Trophoblast cell (in vitro differentiated cells and primary cell): ENCODE measurements at regions not wholly inside any gene's neighbourhood (a gene's known extent, or its start where the extent isn't known, plus 50 kb on each side); places are given as distances from the start of the nearest gene placed in this dataset.

Experiments used
- DNase-seq, 2 donors: peaks; one replicate each; pipeline ENCODE4 v3.0.0-alpha.2; 2016
- H2AFZ ChIP-seq: 2 replicates; pipeline ENCODE4 v1.6.1; 2013; ENCODE audit warnings: low read length, moderate library complexity, mild to moderate bottlenecking; ENCODE audit not compliant: insufficient read depth, poor library complexity
- H2AK5ac ChIP-seq: 2 replicates; pipeline ENCODE4 v1.6.1; 2013; ENCODE audit warnings: mild to moderate bottlenecking, low read length
- H2BK120ac ChIP-seq: 2 replicates; pipeline ENCODE4 v1.6.1; 2013; ENCODE audit warnings: low read length, mild to moderate bottlenecking, moderate library complexity; ENCODE audit not compliant: insufficient read depth, poor library complexity
- H2BK12ac ChIP-seq: 2 replicates; pipeline ENCODE4 v1.6.1; 2013; ENCODE audit warnings: mild to moderate bottlenecking, low read length, moderate library complexity
- H2BK5ac ChIP-seq: 2 replicates; pipeline ENCODE4 v1.6.1; 2013; ENCODE audit warnings: low read length, low read depth, moderate library complexity, mild to moderate bottlenecking; ENCODE audit not compliant: poor library complexity
- H3K14ac ChIP-seq: 2 replicates; pipeline ENCODE4 v1.6.1; 2013; ENCODE audit warnings: mild to moderate bottlenecking, low read length
- H3K18ac ChIP-seq: 2 replicates; pipeline ENCODE4 v1.6.1; 2013; ENCODE audit warnings: mild to moderate bottlenecking, low read length
- H3K23ac ChIP-seq: 2 replicates; pipeline ENCODE4 v1.6.1; 2013; ENCODE audit warnings: low read length
- H3K27ac ChIP-seq: 2 replicates; pipeline ENCODE4 v1.5.1; 2013; ENCODE audit warnings: low read depth, mild to moderate bottlenecking, inconsistent platforms, low read length, moderate library complexity
- H3K27me3 ChIP-seq: 2 replicates; pipeline ENCODE4 v1.6.1; 2013; ENCODE audit warnings: inconsistent platforms, mild to moderate bottlenecking, low read length, moderate library complexity; ENCODE audit not compliant: insufficient read depth
- H3K36me3 ChIP-seq, 2 experiments: 1 replicate in 1 of 2; 2 replicates in 1 of 2; pipeline ENCODE4 v1.6.1; 2013; ENCODE audit warnings: low read length in 2 of 2, mild to moderate bottlenecking in 2 of 2, moderate library complexity in 1 of 2; ENCODE audit not compliant: insufficient read depth in 2 of 2, control insufficient read depth in 1 of 2
- H3K4ac ChIP-seq: 2 replicates; pipeline ENCODE4 v1.6.1; 2013; ENCODE audit warnings: low read depth, mild to moderate bottlenecking, low read length, moderate library complexity
- H3K4me1 ChIP-seq, 2 experiments: 1 replicate in 1 of 2; 2 replicates in 1 of 2; pipeline ENCODE4 v1.6.1; 2013; ENCODE audit warnings: low read length in 2 of 2, mild to moderate bottlenecking in 2 of 2, moderate library complexity in 1 of 2; ENCODE audit not compliant: insufficient read depth in 2 of 2, control insufficient read depth in 1 of 2
- H3K4me2 ChIP-seq: 2 replicates; pipeline ENCODE4 v1.6.1; 2013; ENCODE audit warnings: inconsistent platforms, mild to moderate bottlenecking, low read length, moderate library complexity
- H3K4me3 ChIP-seq: 2 replicates; pipeline ENCODE4 v1.5.1; 2013; ENCODE audit warnings: mild to moderate bottlenecking, low read depth, low read length, inconsistent platforms
- H3K79me1 ChIP-seq: one replicate; pipeline ENCODE4 v1.6.1; 2013; ENCODE audit warnings: low read length
- H3K79me2 ChIP-seq: 2 replicates; pipeline ENCODE4 v1.6.1; 2013; ENCODE audit warnings: low read length, mild to moderate bottlenecking; ENCODE audit not compliant: control insufficient read depth, insufficient read depth, poor library complexity
- H3K9ac ChIP-seq: 2 replicates; pipeline ENCODE4 v1.6.1; 2013; ENCODE audit warnings: mild to moderate bottlenecking, low read length
- H3K9me3 ChIP-seq: 2 replicates; pipeline ENCODE4 v1.6.1; 2013; ENCODE audit warnings: low read depth, mild to moderate bottlenecking, control low read depth, inconsistent platforms, low read length; ENCODE audit not compliant: insufficient read depth
- H4K12ac ChIP-seq: 2 replicates; pipeline ENCODE4 v1.6.1; 2013; ENCODE audit warnings: low read depth, mild to moderate bottlenecking, low read length, moderate library complexity
- H4K8ac ChIP-seq: 2 replicates; pipeline ENCODE4 v1.6.1; 2013; ENCODE audit warnings: low read depth, mild to moderate bottlenecking, low read length, moderate library complexity
- H4K91ac ChIP-seq: one replicate; pipeline ENCODE4 v1.6.1; 2013; ENCODE audit warnings: low read depth, mild to moderate bottlenecking, low read length, moderate library complexity
- WGBS: extraction: QIAGEN DNeasy Blood & Tissue Kit; methylation state at CpG from one replicate; pipeline ENCODE4 v1.1.7; 2013; ENCODE audit warnings: missing lambda C conversion rate; ENCODE audit not compliant: insufficient read length, insufficient coverage; ENCODE audit errors: extremely low coverage; 5-methylcytosine and 5-hydroxymethylcytosine counted together

DNA sequence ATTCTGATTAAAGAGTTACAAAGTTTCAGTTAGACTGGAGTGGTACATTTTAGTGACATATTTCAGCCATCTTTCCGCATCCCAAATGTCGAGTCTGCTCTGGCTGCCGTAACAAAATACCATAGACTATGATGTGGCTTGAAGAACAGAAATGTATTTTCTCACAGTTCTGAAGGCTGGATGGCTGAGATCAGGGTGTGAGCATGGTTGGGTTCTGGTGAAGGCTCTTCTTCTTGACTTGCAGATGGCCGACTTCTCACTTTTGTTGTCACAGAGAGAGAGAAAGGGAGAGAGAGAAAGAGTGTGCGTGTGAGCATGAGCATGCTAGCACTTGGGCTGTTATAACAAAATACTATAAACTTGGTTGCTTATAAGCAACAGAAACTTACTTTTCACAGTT, 335.4 kb upstream of the RAG2 start:
- no peak overlapping the region for H4K91ac ChIP-seq
- WGBS, result no CpG with 5 or more reads among the region's 5 CpGs
- H3K9me3 ChIP-seq, result no peaks in the 10 kb centered on the region
- no peak overlapping the region for H2BK5ac ChIP-seq
- H3K9ac ChIP-seq, result no peak overlapping the region
- H3K27ac ChIP-seq, result no peak overlapping the region
- H2BK120ac ChIP-seq, result no peak overlapping the region
- no peak overlapping the region for H3K14ac ChIP-seq
- H4K12ac ChIP-seq, result no peak overlapping the region
- H3K4me3 ChIP-seq, result no peak overlapping the region
- no peak overlapping the region for H3K4ac ChIP-seq
- no peak overlapping the region for H2AFZ ChIP-seq
- no peak overlapping the region for H3K18ac ChIP-seq
- no peaks in the 10 kb centered on the region for H3K79me2 ChIP-seq
- no peak overlapping the region for H3K4me2 ChIP-seq
- DNase-seq, result no peak
- H3K79me1 ChIP-seq, result no peaks in the 10 kb centered on the region
- H2BK12ac ChIP-seq, result no peak overlapping the region
- H2AK5ac ChIP-seq, result no peak overlapping the region
- no peak overlapping the region for H4K8ac ChIP-seq
- no peaks in the 10 kb centered on the region for H3K4me1 ChIP-seq
- H3K23ac ChIP-seq, result no peak overlapping the region
- H3K27me3 ChIP-seq, result no peaks in the 10 kb centered on the region
- H3K36me3 ChIP-seq, result no peaks in the 10 kb centered on the region

DNA sequence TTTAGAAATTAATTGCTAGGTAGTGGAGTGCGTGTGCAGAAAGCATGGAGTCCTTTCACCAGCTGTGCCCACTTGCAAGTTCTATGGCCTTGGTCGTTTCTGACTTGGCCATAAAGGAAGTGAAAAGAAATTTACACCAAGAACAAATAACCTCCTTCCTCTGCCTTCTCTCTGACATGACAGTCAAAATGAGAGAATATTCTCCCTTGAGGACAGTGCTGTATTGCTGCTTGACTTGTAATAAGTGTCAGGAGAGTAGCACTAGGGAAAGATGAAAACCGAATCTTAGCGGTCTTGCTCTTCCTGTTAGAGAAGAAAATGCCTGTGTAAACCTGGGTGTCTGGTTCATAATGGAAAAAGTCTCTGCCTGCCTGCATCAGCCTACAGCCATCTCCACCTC, 333.1 kb upstream of the RAG2 start:
- Histone ChIP-seq H3K27ac (no peak overlapping the region), H2BK120ac (no peak overlapping the region), H2BK5ac (no peak overlapping the region), H3K23ac (no peak overlapping the region), H4K12ac (no peak overlapping the region), H2AFZ (no peak overlapping the region), H2AK5ac (no peak overlapping the region), H3K4ac (no peak overlapping the region), H4K8ac (no peak overlapping the region), H3K27me3 (no peaks in the 10 kb centered on the region), H3K36me3 (no peaks in the 10 kb centered on the region), H4K91ac (no peak overlapping the region), H3K79me2 (no peaks in the 10 kb centered on the region), H3K4me3 (no peak overlapping the region), H3K9ac (no peak overlapping the region), H3K9me3 (no peaks in the 10 kb centered on the region), H3K4me1 (no peaks in the 10 kb centered on the region), H3K18ac (no peak overlapping the region), H2BK12ac (no peak overlapping the region), H3K4me2 (no peak overlapping the region), H3K79me1 (no peaks in the 10 kb centered on the region), H3K14ac (no peak overlapping the region)
- no peak for DNase-seq
- WGBS, result no CpG with 5 or more reads among the region's 4 CpGs

DNA sequence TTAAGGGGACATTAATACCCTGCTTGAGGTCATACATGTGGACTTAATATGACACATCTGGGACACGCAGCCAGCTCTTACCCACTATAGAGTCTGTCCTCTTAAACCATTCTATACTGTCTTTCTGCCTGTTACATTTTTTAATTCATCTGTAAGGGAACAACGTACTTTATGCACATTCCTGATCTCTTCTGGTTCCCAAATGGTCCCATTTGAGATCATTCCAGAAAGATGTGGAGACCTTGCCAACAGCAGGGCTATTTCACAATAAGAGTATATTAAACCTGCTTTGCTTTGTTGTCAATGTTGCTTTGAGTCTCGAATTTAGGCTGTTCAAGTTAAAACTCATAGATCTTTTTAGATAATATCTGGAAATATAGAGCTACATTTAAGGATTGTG, 332.2 kb upstream of the RAG2 start:
- Histone ChIP-seq H3K4ac (no peak overlapping the region), H3K9ac (no peak overlapping the region), H3K4me2 (no peak overlapping the region), H2BK5ac (no peak overlapping the region), H2AFZ (no peak overlapping the region), H3K4me3 (no peak overlapping the region), H3K14ac (no peak overlapping the region), H2AK5ac (no peak overlapping the region), H3K9me3 (no peaks in the 10 kb centered on the region), H4K12ac (no peak overlapping the region), H3K4me1 (no peaks in the 10 kb centered on the region), H3K23ac (no peak overlapping the region), H4K8ac (no peak overlapping the region), H4K91ac (no peak overlapping the region), H2BK12ac (no peak overlapping the region), H3K27me3 (no peaks in the 10 kb centered on the region), H3K36me3 (no peaks in the 10 kb centered on the region), H3K27ac (no peak overlapping the region), H3K18ac (no peak overlapping the region), H3K79me2 (no peaks in the 10 kb centered on the region), H2BK120ac (no peak overlapping the region), H3K79me1 (no peaks in the 10 kb centered on the region)
- WGBS, result no CpG with 5 or more reads among the region's 3 CpGs
- no peak for DNase-seq

DNA sequence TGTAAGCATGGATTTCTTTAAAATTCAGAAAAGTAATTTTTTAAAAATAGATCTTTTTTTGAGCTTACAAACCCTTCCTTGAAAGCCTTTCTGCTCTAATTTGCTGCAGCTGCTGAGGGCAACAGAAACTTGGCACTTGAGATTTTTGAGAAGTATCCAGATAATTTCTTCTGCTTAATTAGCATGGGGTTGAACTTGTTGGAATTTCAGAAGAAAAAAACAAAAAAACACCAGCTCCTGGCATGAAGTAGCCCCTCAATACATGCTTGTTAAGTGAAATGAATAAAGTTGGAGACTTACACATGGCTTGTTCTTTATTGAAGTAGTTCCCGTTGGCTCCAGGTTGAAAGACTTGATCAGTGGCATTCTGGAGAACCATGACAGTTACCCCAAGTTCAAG, 331.4 kb upstream of the RAG2 start:
- H4K91ac ChIP-seq, result no peak overlapping the region
- no peak overlapping the region for H3K4me3 ChIP-seq
- no peak overlapping the region for H3K23ac ChIP-seq
- H4K12ac ChIP-seq, result no peak overlapping the region
- no peaks in the 10 kb centered on the region for H3K79me1 ChIP-seq
- H2AFZ ChIP-seq, result no peak overlapping the region
- DNase-seq, result no peak
- no CpG with 5 or more reads among the region's 1 CpG for WGBS
- H2BK5ac ChIP-seq, result no peak overlapping the region
- no peaks in the 10 kb centered on the region for H3K9me3 ChIP-seq
- no peak overlapping the region for H2BK120ac ChIP-seq
- H3K4me1 ChIP-seq, result no peaks in the 10 kb centered on the region
- H2AK5ac ChIP-seq, result no peak overlapping the region
- no peaks in the 10 kb centered on the region for H3K79me2 ChIP-seq
- no peak overlapping the region for H3K4me2 ChIP-seq
- H3K27ac ChIP-seq, result no peak overlapping the region
- H3K27me3 ChIP-seq, result no peaks in the 10 kb centered on the region
- H3K4ac ChIP-seq, result no peak overlapping the region
- H3K9ac ChIP-seq, result no peak overlapping the region
- no peak overlapping the region for H3K14ac ChIP-seq
- no peak overlapping the region for H4K8ac ChIP-seq
- no peak overlapping the region for H3K18ac ChIP-seq
- no peak overlapping the region for H2BK12ac ChIP-seq
- H3K36me3 ChIP-seq, result no peaks in the 10 kb centered on the region
